ENCODE measurements at regions not wholly inside any gene's neighbourhood (a gene's known extent, or its start where the extent isn't known, plus 50 kb on each side); places are given as distances from the start of the nearest gene placed in this dataset.

- TF ChIP-seq CTCF (IDR thresholded peaks at IDR 0.05), result no peak
- no peak for TF ChIP-seq ZFX (IDR thresholded peaks at IDR 0.05; ENCODE audit: borderline replicate concordance)
Measured at GRCh38 chr14:82192387-82192786, 658.7 kb upstream of the SEL1L start.

Measured in 22Rv1 (cell line).